ENCODE measurements at regions not wholly inside any gene's neighbourhood (a gene's known extent, or its start where the extent isn't known, plus 50 kb on each side); places are given as distances from the start of the nearest gene placed in this dataset.

DNA sequence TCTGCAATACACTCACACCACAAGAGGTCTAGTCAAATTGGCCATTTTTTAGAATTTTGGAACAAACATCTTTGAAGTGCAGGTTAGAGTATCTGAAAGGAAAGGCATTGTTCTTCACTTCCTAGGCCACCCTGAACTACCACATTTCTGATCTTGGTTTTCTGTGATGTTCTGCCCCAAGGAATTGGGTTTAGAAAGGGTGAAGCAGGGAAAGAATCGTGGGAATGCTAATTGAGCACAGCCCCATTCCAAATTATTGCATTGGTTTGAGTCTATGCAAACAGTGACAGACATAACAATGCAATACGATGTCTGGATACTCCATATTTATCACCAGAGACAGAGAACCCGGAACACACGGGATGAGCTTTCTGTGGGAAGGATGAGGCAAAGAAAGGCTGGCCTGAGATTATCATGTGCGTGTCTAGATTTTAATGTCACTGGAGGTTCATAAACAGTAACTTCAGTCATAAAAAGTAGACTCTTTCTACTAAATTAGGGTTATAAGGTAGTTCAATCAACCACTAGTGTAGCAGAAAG, 195.3 kb upstream of the BLID start:
- H2BK5ac ChIP-seq (ENCODE audit: low read depth, low read length, poor library complexity, severe bottlenecking): no peak overlapping the region
- CTCF ChIA-PET: no interaction called here
- no peak overlapping the region for H2BK120ac ChIP-seq (ENCODE audit: low read depth, low read length)
- H4K91ac ChIP-seq (ENCODE audit: insufficient read depth, low read depth, low read length): no peak overlapping the region
- TF ChIP-seq SMC3 (IDR thresholded peaks at IDR 0.05; ENCODE audit: low read depth, low read length): no peak
- TF ChIP-seq, protein P1, sequence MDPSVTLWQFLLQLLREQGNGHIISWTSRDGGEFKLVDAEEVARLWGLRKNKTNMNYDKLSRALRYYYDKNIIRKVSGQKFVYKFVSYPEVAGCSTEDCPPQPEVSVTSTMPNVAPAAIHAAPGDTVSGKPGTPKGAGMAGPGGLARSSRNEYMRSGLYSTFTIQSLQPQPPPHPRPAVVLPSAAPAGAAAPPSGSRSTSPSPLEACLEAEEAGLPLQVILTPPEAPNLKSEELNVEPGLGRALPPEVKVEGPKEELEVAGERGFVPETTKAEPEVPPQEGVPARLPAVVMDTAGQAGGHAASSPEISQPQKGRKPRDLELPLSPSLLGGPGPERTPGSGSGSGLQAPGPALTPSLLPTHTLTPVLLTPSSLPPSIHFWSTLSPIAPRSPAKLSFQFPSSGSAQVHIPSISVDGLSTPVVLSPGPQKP (IDR thresholded peaks at IDR 0.05; ENCODE audit: borderline replicate concordance, low read depth, low read length): no peak
- TF ChIP-seq MXI1 (IDR thresholded peaks at IDR 0.05; ENCODE audit: borderline replicate concordance, low read depth, low read length): no peak
- TF ChIP-seq MAZ (IDR thresholded peaks at IDR 0.05; ENCODE audit: borderline replicate concordance, low read depth, low read length): no peak
- no peaks in the 10 kb centered on the region; the same call in 1 of the 2 replicates for H3K36me3 ChIP-seq (ENCODE audit: control insufficient read depth, insufficient read depth, low read length)
- no peak overlapping the region for H3K23ac ChIP-seq (ENCODE audit: low read depth, low read length)
- no TSS peak for BruUV-seq (replicated peaks)
- H4K8ac ChIP-seq (ENCODE audit: low read depth in 2 of 2, low read length in 2 of 2): no peak overlapping the region
- H3K4me3 ChIP-seq (ENCODE audit: insufficient read depth, low read depth, low read length): no peak overlapping the region
- H3K9me1 ChIP-seq (ENCODE audit: insufficient read depth, low read length): no peaks in the 10 kb centered on the region
- no peak overlapping the region for H4K5ac ChIP-seq (ENCODE audit: low read depth, low read length)
- H3K4ac ChIP-seq (ENCODE audit: low read depth, low read length): no peak overlapping the region
- H3K9ac ChIP-seq (ENCODE audit: low read depth, low read length): no peak overlapping the region
- WGBS, 2 experiments (ENCODE audit: extremely low coverage in 2 of 2, insufficient read length in 1 of 2): no CpG with 5 or more reads among the region's 5 CpGs
- no peak overlapping the region for H3K14ac ChIP-seq (replicated peaks; ENCODE audit: low read depth, low read length)
- no peak overlapping the region for H2BK15ac ChIP-seq (ENCODE audit: low read depth, low read length)
- H2BK20ac ChIP-seq (ENCODE audit: low read depth, low read length): no peak overlapping the region
- no peak overlapping the region for H2AK9ac ChIP-seq (replicated peaks; ENCODE audit: low read depth, low read length, poor library complexity)
- peaks cover 6% of the 10 kb centered on the region; the same call in 1 of the 2 replicates for H3K4me1 ChIP-seq (ENCODE audit: control insufficient read depth, insufficient read depth, low read length)
- no peaks in the 10 kb centered on the region for H3K9me3 ChIP-seq (ENCODE audit: control insufficient read depth, insufficient read depth, low read length)
- H3K4me2 ChIP-seq (ENCODE audit: low read depth, low read length): no peak overlapping the region
- no peak overlapping the region for H3K18ac ChIP-seq (ENCODE audit: low read depth, low read length)
- intact Hi-C loops (cut with micrococcal nuclease) (loop anchor here (5.0 kb wide), 1 partner anchor 39 kb away; no protein-coding TSS in a partner anchor), in situ Hi-C loops (cut with MboI; ENCODE audit: low sequenced_read_pairs) (no loop called here), dilution Hi-C loops (cut with HindIII; ENCODE audit: low sequenced_read_pairs, unreplicated experiment) (no loop called here)
- H2AK5ac ChIP-seq (ENCODE audit: low read depth, low read length): no peak overlapping the region
- H2AFZ ChIP-seq (replicated peaks; ENCODE audit: low read length, poor library complexity): no peak overlapping the region
- ATAC-seq (ENCODE audit: low read depth): no peak
- H4K20me1 ChIP-seq (ENCODE audit: insufficient read depth, low read length): no peaks in the 10 kb centered on the region
- no peak overlapping the region for H3K56ac ChIP-seq (ENCODE audit: extremely low read depth, insufficient read depth, low read length)
- no peak overlapping the region for H3K27ac ChIP-seq (ENCODE audit: insufficient read depth, low read length)
- no peak for DNase-seq
- POLR2A ChIA-PET (ENCODE audit: unreplicated experiment): no interaction called here
- H3K79me1 ChIP-seq (ENCODE audit: low read depth in 1 of 2, low read length in 2 of 2): no peaks in the 10 kb centered on the region
- H3K27me3 ChIP-seq (ENCODE audit: control insufficient read depth, insufficient read depth, low read length): no peaks in the 10 kb centered on the region; the same call in 1 of the 2 replicates
